ENCODE measurements at regions not wholly inside any gene's neighbourhood (a gene's known extent, or its start where the extent isn't known, plus 50 kb on each side); places are given as distances from the start of the nearest gene placed in this dataset.

GRCh38 chr11:20309231-20310025 is 54.1 kb upstream of the HTATIP2 start:
- no peak for TF ChIP-seq CTCF (IDR thresholded peaks at IDR 0.05)
- TF ChIP-seq POLR2A (IDR thresholded peaks at IDR 0.05): no peak
